Activated CD4-positive, alpha-beta T cell treated with anti-CD3 and anti-CD28 coated beads, Interleukin-2, amount 50 U/mL, for 1 hour (primary cell): ENCODE measurements at regions not wholly inside any gene's neighbourhood (a gene's known extent, or its start where the extent isn't known, plus 50 kb on each side); places are given as distances from the start of the nearest gene placed in this dataset.

Source experiments
- DNase-seq: peaks from one replicate; pipeline ENCODE4 v3.0.0-alpha.2; 2020

DNA sequence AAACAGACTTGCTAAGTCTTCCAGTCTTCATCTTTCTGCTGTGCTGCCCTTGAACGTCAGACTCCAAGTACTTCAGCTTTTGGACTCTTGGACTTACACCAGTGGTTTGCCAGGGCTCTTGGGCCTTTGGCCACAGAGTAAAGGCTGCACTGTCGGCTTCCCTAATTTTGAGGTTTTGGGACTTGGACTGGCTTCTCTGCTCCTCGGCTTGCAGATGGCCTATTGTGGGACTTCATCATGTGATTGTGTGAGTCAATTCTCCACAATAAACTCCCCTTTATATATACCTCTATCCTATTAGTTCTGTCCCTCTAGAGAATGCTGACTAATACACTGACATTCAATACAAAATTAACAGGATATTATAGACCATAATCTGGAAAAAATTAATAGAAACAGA lies 628.1 kb downstream of the PLPP3 start:
- no peak for DNase-seq

- no peak for DNase-seq
These were observed 631.9 kb downstream of the PLPP3 start for GRCh38 chr1:55947446-55947845.

GRCh38 chr1:55943721-55944435 lies 635.5 kb downstream of the PLPP3 start:
- no peak for DNase-seq

DNA sequence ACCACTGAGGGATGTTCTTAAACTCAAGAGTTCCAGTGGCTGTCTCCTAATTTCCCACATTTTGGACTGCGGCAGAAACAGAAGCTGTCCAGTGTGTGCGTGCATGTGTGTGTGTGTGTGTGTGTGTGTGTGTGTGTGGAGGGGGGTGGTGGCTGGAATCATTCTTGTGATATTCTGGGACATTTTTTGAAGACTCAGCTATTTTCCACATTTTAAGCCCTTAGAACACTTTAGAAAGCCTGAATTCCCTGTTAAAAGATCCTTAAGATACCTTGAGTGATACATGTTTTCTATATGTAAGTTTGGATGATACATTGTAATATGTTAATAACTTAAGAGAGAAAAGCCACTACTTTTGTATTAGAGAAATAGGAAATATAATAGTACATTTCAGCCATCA lies 636.4 kb downstream of the PLPP3 start:
- DNase-seq = no peak

DNA sequence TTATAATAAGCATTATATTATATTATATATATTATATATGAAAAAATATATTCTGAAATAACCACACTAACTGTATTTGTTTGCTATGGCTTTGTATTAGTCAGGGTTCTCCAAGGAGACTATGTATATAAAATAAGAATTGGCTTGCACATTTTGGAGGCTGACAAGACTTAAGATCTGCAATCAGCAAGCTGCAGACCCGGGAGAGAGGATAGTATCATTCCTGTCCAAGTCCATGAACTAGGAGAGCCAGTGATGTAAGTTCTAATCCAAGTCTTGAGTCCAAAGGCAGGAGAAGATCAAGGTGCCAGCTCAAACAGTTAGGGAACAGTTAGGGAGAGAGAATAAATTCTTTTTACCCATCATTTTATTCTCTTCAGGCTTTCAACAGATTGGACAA lies 639.5 kb downstream of the PLPP3 start:
- no peak for DNase-seq

DNA sequence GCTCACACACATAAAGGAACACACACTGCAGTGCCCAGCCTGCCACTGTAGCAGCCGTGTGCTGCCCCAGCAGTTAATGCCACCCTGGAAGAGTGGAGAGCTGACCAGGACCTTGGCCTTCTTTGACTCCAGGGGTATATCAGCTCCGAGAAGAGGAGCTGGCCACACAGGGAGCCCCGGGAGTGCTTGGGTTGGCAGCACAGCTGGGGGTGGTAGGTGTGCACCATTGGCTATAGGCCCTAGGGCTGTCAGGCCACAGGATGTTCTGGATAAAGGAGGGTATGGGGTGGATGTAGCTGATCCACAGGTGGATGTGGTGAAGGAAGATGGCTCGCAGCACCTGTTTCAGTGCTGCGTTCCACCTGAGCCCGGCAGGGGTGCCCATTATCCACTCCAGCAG lies 640.5 kb downstream of the PLPP3 start:
- DNase-seq = no peak

DNA sequence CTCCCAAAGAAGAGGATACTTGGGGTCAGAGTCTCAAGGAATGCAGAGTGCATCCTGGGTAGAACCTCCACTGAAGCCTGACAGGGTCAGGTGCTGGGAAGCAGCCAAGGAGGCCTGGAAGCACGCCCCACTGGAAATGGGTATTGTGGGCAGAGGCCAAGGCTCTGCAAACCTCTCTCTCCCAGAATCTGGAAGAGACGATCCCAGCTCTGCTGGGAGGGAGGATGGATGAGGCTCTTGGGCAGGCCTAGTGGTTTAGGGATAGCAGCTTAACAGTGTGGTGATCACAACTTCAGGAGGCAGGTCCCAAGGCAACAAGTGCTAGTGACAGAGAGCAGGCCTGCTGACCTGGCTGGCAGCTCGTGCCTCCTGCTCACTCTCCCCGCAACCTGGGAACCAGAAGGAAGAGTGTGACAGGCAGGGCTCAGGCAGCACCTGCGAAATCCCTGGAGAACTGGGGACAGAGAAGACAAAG lies 641.0 kb downstream of the PLPP3 start:
- DNase-seq = no peak

DNA sequence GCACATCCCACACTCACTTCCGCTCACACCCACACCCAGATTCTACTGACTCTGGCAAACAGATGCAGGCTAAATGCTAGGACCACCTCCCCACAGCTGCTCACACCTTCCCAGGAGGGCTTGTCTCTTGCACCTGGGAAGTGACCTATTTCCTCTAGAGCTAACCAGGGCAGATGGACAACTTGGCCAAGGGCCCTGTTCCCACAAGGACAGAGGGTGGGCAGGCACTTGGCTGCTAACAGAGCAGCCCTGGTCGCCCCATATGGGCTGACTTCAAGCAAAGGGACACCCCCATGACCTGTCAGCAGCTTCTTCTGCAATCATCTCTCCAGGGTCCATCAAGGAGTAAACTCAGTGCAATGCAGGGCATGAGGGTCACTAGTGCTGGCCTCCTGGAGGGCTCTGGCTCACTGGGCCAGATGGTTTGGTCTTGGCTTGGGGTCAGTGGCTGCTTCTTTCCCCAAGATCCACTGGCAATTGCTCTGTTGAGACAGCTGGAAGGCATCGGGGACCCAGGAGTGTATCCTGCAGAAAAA lies 641.5 kb downstream of the PLPP3 start:
- no peak for DNase-seq

DNA sequence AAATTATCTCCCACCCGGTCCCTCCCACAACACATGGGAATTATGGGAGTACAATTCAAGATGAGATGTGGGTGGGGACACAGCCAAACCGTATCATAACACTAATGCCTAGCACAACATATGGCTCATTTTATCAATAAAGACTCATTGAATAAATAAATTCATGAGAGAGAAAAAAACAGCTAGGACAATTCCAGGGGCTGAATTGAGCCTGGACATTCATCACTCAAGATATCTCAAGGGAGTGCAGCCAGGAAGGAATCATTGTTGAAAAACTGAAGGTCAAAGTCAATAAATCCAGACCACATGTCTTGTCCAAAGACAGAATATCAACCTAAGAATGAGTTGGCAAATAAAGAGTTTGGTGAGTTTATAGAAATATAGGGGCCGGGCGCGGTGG lies 644.1 kb downstream of the PLPP3 start:
- DNase-seq = no peak

DNA sequence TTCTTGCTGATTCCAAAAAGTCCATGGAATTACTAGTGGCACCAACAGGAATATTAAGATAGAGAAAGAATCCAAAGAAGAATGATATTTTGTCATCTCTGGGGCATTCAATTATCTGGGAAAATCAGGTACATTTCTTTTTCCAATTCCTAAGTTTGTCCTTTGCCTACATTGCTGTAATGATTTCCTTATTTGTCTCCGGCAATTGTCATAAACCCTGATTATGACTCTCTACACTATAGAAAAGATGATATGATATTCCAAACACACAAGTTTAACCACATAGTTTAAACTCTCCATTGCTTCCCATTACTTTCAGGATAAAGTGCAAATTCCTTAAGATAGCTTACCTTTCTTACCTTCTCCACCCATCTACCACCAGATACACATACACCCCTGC lies 647.0 kb downstream of the PLPP3 start:
- DNase-seq = no peak

DNA sequence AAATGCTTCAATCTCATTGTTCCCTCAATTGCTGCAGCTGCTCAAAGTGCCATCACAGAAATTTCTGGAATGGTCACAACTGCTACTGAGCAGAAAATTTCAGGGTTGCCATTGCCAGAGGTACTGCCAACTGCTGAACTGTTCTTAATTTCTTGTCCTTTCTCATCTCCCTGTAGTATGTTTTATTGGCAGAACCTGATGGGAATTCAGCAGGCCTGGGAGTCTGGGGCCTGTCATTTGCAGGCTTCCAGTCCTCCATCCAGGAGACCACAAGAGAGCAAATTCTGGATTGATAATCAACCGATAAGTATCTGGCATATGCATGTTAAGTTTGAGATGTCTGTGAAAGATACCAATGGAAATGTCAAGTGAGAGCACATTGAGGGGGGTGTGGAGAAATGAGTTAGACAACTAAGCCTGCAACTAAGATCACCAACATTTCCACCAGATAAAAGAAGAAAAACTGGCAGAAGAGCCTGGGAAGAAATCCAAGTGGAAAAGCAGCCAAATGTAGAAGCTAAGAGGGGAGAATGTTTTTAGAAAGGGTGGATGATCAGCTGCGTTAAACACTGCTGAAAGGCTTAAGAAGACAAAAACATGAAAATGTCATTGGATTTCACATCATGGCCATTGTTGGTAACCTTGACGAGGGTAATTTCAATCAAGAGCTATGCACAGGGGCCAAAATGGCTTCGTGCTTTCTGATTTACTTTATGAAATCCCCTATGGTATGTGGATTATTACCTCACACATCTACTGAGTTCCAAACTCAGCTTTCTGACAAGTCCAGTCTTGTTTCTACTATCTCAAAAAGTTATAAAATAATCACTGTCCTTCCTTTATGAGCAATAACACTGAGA lies 648.1 kb downstream of the PLPP3 start:
- no peak for DNase-seq

- no peak for DNase-seq
These were observed 649.7 kb downstream of the PLPP3 start for GRCh38 chr1:55929652-55930051.

DNA sequence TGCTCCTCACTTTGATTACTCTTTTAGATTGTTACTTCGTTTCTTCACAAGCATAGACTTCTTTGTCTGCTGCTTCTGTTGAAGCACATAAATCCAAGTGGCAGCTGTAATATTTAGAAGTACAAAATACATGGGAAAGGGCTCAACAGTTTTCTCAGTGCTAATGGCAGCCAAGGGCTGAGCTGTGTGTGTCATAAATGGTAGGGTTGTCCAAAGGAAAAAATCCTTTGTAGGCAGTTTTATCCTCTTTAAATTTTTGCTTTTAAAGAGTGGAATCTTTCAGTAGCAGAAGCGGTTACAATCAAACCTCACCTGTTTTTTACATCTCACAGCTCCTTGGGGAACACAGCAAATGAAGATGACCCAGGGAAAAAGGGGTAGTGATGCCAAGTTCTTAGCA lies 650.8 kb downstream of the PLPP3 start:
- no peak for DNase-seq

GRCh38 chr1:55927702-55928290 lies 651.6 kb downstream of the PLPP3 start:
- no peak for DNase-seq

DNA sequence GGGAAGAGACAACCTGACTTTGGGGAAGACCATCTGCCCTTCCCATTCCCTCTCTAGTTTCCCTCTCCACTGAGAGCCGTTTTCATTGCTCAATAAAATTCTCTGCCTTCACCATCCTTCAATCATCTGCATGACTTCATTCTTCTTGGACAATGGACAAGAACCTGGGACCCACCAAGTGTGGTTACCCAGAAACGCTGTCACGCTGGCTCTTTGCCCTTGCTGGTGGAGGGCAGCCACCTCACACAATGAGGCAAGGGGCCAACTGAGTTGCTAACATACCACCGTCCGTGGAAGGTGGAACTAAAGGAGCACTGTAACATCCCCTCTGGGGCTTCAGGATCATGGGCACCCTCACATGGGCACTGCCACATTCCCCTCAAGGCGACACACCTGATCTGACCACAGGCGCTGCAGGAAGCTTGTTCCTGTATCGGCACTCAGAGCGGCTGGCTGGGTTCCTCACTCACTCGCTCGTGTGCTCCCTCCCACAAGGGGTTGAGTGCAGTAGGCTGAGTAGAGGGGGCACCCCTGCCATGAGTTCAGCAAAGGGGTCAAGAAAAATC lies 652.4 kb downstream of the PLPP3 start:
- DNase-seq = no peak

DNA sequence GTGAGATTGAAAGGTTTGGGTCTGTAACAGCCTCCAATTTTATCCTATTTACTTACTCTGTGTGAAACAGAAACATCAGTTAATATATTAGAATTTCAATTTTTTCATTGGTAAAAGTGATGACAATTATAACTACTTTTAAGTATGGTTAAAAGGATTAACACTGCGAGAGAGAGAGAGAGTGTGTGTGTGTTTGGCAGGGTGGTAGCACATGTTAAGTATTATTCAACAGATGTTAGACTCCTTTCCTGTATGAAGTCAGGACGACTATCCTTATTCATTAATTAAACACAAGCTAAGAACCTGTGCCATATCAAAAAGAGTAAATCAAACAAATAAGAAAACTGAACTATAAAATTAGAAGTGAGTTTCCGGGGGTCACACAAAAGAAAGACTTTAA lies 662.5 kb downstream of the PLPP3 start:
- DNase-seq = no peak

- DNase-seq = no peak
These were observed 662.9 kb downstream of the PLPP3 start for GRCh38 chr1:55916481-55916880.

GRCh38 chr1:55913565-55913964 lies 665.8 kb downstream of the PLPP3 start:
- DNase-seq = no peak

- DNase-seq = no peak
These were observed 666.9 kb downstream of the PLPP3 start for GRCh38 chr1:55912438-55912837.

DNA sequence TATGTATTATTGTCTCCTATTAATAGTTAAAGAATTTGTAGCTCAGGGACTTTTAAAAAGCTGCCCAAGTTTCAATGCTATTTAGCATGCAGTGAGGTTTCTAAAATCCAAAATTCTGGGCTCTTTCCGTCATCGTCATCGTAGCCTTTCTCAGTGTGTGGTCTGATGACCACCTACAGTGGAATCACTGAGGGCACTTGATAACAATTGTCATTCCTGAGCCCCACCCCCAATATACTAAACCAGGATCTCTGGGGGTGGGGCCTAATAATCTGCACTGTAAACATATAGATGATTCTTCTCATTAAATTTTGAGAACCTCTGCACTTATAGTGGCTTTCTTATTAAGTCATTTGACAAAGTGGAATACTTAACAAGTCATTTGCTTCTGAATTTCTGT lies 674.8 kb downstream of the PLPP3 start:
- DNase-seq = no peak

GRCh38 chr1:55898181-55898580 lies 681.2 kb downstream of the PLPP3 start:
- no peak for DNase-seq

- DNase-seq = no peak
These were observed 681.0 kb upstream of the USP24 start for GRCh38 chr1:55896210-55896609.

GRCh38 chr1:55894521-55894920 lies 679.4 kb upstream of the USP24 start:
- no peak for DNase-seq
